Tongue (tissue), 1 donor: ENCODE measurements at regions not wholly inside any gene's neighbourhood (a gene's known extent, or its start where the extent isn't known, plus 50 kb on each side); places are given as distances from the start of the nearest gene placed in this dataset.
"Not testable (repeated sequence)": the region's sequence is repeated elsewhere in the genome, so short reads cannot be mapped to it uniquely, and the experiment has no call there.

Source experiments
- DNase-seq: peaks from one replicate; pipeline ENCODE4 v3.0.0-alpha.2; 2015

GRCh38 chr14:59058776-59059175 is 129.7 kb upstream of the DAAM1 start:
- not testable (repeated sequence) for DNase-seq

- no peak for DNase-seq
These were observed 127.6 kb upstream of the DAAM1 start for GRCh38 chr14:59060841-59061240.

- no peak for DNase-seq
These were observed 127.2 kb upstream of the DAAM1 start for GRCh38 chr14:59061292-59061691.

- DNase-seq: no peak
These were observed 125.2 kb upstream of the DAAM1 start for GRCh38 chr14:59063259-59063658.

- peak; percentile 9 for DNase-seq
These were observed 121.2 kb upstream of the DAAM1 start for GRCh38 chr14:59067127-59067894.

- DNase-seq: no peak
These were observed 119.2 kb upstream of the DAAM1 start for GRCh38 chr14:59069163-59069854.

GRCh38 chr14:59075506-59075905 is 113.0 kb upstream of the DAAM1 start:
- DNase-seq: no peak

- no peak for DNase-seq
These were observed 106.7 kb upstream of the DAAM1 start for GRCh38 chr14:59081720-59082119.

- no peak for DNase-seq
These were observed 103.2 kb upstream of the DAAM1 start for GRCh38 chr14:59085207-59085739.

GRCh38 chr14:59086241-59086882 is 102.1 kb upstream of the DAAM1 start:
- DNase-seq: peak; percentile 29

GRCh38 chr14:59087240-59087639 is 101.2 kb upstream of the DAAM1 start:
- DNase-seq: no peak

GRCh38 chr14:59087711-59088110 is 100.8 kb upstream of the DAAM1 start:
- DNase-seq: no peak

GRCh38 chr14:59090572-59090971 is 97.9 kb upstream of the DAAM1 start:
- no peak for DNase-seq

- DNase-seq: peak; percentile 5
These were observed 97.1 kb upstream of the DAAM1 start for GRCh38 chr14:59091404-59091803.

GRCh38 chr14:59091976-59092375 is 96.5 kb upstream of the DAAM1 start:
- DNase-seq: peak; percentile 54

GRCh38 chr14:59093902-59094301 is 94.6 kb upstream of the DAAM1 start:
- peak; percentile 11 for DNase-seq

- DNase-seq: peak; percentile 65
These were observed 92.2 kb upstream of the DAAM1 start for GRCh38 chr14:59096303-59096702.

GRCh38 chr14:59097681-59098080 is 90.8 kb upstream of the DAAM1 start:
- no peak for DNase-seq

GRCh38 chr14:59098377-59098776 is 90.1 kb upstream of the DAAM1 start:
- no peak for DNase-seq

GRCh38 chr14:59100205-59100604 is 88.3 kb upstream of the DAAM1 start:
- no peak for DNase-seq

- no peak for DNase-seq
These were observed 87.0 kb upstream of the DAAM1 start for GRCh38 chr14:59101476-59101875.

- DNase-seq: no peak
These were observed 85.1 kb upstream of the DAAM1 start for GRCh38 chr14:59103396-59103795.

GRCh38 chr14:59107819-59108218 is 80.6 kb upstream of the DAAM1 start:
- peak; percentile 86 for DNase-seq
